GM18502 (cell line): ENCODE measurements at regions not wholly inside any gene's neighbourhood (a gene's known extent, or its start where the extent isn't known, plus 50 kb on each side); places are given as distances from the start of the nearest gene placed in this dataset.

Experiments
- ATAC-seq: cut with Tn5 transposase; IDR thresholded peaks from one replicate; pipeline ENCODE4 v1.9.1; 2021; ENCODE audit warnings: mild to moderate bottlenecking; ENCODE audit not compliant: unreplicated experiment, poor library complexity

DNA sequence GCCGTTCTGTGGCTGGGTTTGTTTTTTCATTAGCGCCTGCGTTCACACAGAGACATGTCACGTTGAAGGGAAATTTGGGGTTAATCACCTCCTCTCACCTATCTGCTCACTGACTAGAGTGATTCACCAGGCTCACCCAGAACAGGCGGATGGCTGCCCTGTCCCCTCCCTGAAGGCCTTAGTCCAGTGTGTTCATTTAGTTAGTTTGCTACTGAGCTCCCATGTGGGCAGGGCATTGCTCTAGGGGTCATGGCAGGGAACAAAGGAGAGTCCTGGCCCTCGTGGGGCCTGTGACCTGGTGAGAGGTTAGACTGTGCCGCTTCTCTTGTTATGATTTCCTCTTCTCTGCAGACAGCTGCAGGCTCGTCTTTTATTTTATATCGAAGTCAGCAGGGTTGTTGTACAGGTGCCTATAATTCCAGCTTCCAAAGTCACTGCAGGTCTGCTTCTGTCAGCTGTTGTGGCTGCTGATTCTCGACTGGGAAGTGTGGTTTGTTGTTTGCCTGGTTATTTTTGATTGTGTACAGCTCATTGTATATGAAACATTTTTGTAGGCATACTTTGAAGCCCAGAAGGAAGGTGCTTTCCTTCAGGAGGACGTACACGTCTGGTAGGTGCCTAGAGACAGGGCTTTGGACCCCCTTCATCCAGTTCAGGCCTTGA is 73.4 kb upstream of the GSE1 start:
- ATAC-seq = no peak

DNA sequence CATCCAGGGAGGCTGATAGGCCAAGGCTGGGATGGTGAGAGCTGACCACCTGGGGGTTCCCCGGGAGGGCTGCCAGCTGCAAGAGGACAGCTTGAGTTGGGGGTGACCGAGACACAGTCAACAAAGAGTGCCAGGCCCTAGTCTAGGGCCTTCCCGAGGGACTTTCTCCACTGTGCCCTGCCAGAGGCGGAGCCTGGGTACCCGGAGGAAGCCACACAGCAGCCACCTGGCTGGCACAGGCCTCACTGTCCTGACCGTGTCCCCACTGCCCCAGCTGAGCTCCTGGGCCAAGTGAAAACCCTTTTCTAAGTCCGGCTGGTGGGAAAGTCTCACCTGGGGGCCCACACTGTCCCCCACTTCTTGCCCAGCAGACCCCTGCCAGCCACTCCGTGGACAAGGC is 71.9 kb upstream of the GSE1 start:
- ATAC-seq = no peak

DNA sequence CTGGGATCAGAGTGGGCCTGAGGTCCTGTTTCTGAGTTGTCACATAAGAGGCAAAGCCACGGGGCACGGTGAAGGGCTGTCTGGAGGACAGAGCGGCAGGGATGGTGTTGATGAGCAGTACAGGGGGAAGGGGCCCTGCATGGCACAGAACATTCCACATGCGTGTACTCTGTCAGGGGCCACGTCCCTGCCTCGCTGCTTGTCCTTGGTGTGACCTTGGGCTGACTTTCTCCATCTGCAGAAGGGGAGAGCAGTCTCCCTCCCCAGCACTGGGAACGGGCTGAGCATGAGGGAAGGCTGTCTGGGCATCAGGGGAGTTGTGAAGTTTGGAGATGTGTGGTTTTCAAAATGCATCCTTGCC is 71.5 kb upstream of the GSE1 start:
- ATAC-seq = no peak

DNA sequence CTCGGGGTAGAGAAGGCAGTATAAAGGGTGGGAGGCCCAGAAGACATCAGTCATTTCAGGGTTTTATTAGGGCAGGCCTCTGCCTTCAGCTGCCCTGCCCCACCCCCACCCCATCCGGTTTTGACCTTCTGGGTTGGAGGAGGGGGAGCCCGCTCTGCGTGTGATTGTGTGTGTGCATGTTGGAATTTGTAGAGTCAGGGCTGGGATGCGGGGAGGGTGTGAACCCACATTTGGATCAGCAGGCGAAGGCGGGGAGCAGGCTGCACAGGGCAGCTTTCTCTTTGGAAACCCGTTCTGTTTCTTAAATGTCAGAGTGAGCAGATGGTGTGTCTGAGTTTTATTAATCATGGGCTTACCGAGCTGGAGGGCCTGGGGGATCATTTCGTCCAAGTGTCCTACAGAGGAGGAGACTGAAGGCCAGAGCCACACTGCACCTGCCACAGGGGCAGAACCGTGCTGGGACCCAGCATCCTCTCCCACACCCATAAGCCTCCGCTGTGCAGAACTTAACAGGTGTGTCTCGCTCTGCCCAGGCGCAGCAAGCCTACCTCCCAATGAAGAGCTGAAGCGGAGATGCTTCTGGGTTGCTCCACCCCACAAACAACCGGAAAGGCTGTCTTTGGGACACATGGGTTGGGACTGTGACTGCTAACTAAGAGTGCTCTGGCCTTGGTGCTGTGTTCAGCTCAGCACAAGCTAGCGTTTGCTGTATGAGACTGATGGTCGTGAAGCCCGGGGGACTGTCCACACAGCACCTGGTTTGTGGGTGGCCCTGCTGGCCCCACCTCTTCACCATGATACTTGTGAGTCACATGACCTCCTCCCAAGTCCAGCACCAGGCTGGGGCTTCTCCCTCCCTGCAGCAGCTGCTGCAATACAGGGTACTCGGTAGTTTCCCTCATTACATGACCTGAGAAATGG is 70.9 kb upstream of the GSE1 start:
- no peak for ATAC-seq

DNA sequence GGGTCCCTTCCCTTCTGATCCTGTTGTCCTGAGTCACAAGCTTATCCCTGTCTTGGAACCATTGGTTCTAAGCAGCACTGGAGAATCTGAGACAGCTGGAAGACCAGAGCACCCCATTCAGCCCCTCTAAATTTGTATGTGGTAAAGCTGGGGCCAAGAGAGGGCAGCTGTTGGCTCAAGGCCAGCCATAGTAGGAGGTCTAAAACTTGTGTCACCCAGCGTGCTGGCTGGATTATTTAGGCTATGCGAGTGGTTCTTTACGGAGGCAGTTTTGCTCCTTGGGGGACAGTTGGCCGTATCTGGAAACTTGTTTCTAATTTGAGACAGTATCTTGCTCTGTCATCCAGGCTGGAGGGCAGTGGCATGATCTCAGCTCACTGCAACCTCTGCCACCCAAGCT is 69.6 kb upstream of the GSE1 start:
- ATAC-seq = no peak

DNA sequence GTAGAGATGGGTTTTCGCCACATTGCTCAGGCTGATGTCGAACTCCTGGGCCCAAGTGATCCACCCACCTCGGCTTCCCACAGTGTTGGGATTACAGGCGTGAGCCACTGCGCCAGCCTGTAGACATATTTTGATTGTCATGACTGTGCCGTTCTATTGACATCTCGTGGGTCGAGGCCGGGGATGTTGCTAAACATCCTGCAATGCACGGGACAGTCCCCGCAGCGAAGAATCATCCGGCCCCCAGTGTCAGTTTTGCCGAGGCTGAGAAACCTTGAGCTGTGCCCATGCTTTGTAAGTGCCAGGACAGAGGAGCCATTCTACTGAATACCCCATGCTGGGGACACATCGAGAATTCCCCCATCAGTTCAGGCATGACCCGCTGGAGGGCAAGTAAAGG is 69.1 kb upstream of the GSE1 start:
- no peak for ATAC-seq

DNA sequence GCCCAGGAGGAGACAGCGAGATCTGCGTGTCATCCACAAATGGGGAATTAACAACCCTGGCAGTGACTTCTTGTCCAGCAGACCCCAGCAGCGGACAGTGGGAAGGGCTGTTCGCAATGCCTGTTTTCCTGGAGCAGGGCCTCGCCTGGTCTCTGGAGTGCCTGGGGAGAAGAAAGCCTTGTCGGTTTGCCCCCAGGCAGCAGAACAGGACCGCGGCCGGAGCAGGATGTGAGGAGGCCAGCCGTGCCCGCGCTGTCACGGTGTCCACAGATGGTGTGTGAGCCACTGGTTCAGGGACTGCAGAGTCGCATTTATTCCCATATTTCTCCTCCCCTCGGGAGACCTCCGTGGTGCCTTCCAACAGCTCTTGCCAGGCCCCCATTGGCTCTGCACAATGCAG is 68.5 kb upstream of the GSE1 start:
- no peak for ATAC-seq

DNA sequence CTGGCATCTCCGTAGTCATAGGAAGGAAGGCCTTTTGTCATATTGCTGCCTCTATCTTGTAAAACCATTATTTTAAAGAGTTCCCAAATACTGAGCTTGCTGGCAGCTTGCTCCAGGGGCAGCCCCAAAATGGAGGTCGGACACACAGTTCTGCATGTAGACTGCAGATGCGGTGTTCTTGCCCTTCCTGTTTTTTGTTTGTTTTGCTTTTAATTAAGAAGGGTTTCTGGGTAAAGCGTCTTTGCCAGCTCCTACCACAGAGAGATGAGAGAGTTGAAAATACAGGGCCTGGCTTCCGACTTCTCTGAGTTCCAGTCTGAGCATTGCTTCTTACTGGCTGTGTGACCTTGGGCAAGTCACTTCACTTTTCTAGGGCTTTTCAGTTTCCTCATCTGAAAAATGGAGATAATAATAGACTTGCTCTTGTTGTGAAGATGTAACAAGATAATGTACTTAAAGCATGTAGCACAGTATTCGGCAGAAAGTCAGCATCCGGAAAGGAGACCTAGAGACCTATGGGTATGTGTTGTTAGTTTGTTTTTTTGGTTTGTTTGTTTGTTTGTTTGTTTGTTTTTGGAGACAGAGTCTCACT is 67.8 kb upstream of the GSE1 start:
- no peak for ATAC-seq

DNA sequence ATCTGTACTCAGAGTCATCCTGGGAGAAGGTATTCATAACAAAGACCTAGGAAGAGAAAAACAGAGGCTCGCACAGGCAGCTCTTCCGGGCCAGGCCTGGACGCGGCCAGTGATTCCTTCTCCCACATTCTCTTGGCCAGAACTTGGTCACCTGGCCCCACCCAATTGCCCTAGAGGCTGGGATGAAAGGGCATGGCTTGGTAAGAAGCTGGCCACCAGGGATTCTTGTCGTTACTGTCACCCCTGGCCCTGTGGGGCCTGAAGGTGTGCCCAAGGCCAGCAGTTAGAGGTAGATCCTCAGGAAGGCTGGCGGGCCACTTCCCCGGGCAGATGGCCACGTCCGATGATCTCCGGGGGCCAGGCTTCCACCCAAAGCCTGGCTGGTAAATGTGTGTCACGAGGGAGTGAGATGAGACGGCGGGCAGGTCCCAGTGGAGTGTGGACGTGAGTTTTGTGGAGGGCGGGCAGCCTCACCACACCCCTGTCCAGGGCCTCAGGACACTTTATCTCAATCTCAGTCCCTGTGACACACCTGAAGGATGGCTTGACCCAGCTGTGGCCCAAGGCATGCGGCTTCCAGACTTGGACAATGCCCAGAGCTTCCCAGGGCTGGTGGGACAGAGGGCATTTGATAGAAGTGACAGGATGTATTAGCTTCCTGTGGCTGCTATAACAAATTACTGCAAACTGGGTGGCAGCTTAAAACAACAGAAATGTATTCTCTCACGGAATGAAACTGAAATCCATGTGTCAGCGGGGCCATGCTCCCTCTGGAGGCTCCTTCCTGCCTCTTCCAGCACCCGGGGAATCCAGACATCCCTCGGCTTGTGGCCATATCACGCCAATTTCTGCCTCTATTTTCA is 66.3 kb upstream of the GSE1 start:
- no peak for ATAC-seq

DNA sequence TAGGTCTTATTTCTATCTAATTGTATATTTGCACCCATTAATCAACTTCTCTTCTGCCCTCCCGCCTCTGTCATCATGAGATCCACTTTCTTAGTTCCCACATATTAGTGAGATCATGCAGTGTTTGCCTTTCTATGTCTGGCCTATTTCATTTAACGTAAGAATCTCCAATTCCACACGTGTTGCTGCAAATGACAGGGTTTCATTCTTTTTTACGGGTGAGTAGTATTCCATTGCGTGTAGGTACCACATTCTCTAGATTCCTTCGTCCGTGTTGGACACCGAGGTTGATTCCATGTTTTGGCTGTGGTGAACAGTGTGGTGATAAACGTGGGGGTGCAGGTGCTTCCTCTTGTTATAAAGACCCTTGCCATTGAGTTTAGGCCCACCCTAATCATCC is 64.7 kb upstream of the GSE1 start:
- no peak for ATAC-seq

DNA sequence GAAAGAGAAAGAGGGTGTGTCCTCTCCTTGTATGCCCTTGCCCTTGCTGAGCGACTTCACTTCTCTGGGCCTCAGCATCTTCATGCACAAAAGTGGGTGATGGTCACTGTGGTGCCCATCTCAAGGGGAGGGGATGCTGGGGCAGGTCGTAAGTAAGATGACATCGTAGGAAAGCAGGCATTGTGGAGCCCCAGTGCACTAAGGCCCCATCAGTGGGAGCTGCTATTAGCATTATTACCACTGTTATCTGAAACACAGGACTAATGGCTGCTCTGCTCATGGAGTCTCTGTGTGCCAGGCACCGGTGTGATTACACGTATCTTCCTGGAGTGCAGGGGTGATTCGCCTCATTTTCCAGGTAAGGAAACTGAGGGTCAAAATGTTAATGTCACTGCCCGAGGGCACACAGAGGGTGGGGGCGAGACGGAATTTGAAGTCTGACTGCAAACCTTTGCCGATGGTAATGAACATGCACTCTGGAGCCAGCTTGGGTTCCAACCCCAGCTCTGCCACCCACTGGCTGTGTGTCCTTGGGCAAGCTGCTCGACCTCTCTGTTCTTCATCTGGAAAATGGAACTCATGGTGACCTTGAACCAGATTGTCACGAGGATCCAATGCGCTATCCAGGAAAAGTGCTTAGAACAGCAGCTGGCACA is 63.2 kb upstream of the GSE1 start:
- no peak for ATAC-seq

DNA sequence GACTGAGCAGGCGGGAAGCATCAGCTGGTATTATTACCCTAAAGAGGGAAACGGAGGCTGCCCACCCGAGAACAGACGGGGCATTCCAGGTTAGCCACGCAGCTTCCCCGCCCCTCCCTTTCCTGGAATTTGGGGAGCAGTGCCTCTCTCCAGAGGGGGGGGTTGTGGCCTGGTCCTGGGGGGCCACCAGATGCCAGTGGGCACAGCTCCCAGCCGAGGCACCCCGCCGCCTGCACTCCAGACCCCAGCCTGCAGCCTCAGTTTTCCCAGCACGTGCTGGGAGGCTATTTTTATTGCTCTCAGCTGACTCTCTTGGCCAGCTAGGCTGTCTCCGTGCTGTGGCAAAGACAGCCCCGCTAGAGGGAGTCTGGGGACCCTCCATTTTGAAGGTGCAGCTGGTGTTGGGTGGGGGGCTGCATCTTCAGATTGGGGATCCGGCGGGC is 62.7 kb upstream of the GSE1 start:
- no peak for ATAC-seq

DNA sequence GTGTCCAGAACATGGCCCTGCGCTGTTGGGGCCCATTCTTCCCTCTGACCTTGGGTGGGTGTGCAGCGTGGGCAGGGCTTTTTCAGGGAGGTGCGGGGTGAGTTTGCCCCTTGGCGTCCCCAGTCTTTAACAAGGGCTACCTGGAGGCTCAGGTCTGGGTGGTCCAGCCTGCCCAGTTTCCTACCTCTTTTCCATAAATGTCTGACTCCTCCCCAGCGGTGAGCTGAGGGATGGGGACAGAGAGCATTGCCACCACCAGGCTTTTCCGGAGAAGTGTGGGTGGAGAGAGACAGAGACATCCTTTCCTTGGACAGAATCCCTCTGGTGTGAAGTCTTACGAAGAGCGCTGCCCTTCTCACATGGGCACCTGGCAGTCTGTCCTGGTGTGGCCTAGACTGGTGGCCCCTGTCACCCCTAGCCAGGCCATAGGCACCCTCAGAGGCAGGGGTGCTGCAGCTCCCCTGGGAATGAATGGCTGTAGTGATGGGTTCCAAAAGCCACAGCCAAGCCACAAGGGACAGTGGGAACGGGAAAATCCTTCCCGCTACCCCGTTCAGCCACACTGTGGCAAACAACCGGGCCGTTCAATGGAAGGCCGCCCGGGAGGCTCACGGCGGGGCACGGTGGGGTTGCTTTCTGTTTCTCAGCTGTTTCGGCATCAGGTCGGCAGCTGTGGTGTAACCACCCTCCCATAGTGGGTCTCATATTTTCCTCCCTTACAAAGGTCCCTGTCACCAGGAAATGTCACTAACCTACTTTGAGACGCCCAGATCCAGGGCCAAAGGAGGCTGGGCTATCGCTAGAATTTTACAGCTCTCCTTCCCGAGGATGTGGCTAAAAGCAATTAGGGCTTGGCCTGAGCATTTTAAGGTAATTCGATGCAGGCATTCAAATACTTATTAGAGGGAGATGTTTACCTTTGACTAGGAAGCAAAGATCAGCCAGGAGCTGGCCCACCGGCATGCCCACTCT is 61.9 kb upstream of the GSE1 start:
- ATAC-seq = no peak

DNA sequence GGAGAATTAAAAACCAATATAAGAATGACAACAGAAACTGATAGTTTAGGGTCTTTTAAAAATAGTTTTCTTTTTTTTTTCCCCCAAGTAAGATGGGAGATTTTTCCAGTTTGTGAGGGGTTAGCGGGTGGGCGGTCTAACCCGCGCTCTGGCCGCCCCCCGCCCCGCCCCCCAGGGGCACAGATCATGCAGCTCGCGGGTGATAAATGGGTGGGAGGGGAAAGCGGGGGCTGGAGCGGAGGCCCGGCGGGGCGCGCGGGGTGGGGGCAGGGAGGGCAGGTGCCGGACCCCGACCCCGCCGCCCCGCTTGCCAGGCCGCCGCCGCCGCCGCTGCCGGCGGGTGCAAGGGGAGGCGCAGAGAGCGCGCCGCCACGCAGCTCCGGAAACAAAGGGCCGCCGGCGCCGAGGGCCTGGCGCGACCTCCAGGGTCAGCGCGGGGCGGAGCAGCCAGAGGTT is 60.1 kb upstream of the GSE1 start:
- ATAC-seq = peak; percentile 32

DNA sequence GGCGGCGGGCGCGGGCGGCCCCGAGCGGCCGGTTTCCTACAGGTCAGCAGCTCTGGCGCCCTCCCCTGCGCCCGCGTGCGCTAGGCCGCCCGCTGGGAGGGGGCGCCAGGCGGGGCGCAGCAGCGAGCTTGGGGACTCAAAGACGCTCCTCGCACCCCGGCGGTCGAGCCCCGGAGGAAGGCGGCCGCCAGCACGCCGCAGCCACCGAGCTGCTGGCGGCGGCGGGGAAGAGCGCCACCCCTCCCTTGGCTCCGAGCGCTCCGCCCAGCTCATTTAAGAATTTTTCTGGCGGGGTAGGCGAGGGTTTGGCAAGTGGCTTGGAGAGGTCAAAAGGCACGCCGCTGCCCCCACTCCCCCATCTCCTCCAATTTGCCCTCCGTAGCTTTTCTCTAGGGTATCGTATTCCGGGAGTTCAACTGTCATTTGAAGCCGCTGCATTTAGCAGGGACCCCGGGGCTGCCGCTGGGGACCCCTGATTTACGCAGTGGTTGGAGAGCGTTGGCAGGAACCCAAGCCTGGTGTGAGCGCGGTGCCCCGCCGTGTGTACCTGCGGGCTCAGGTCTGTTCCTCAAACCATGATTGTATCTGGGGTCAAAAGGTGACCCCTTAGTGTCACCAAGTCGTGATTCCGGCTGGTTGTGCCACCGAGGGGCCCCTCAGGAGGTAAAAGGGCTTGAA is 59.5 kb upstream of the GSE1 start:
- ATAC-seq = peak; percentile 28

DNA sequence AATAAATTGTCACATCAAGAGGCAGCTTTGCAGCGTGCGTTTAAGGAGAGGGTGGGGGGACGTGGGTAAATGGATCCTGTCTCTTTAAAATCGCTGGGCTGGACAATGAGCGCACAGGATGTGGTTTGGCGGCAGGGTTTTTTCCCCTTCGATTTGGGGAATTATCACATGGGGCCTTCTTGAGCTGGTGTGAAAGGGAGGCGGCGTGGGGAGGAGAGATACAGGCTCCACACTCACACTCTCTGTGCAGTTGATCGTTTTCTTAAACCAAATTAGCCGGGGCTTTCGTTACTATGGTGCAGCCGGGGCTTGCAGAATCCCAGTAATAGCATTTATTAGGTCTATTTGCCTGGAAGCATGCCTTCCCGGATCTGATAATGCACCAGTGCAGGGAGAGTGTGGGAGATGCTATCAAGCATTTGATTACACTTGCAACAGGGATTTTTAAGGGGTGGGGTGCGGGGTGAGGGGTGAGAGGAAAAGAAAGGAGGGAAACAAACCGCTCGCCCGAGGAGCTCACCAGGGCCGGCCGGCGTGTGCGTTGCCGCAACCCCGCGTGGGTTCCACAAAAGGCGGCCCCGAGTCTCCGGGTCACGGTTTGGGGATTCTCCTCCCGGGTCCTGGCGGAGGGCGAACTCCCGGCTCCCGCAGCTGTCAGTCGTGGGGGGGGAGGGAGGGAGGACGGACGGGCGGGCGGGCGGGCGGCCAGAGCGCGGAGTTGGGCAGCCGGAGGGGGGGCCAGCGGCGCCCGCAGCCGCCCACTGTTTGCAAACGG is 58.8 kb upstream of the GSE1 start:
- peak; percentile 49 for ATAC-seq

DNA sequence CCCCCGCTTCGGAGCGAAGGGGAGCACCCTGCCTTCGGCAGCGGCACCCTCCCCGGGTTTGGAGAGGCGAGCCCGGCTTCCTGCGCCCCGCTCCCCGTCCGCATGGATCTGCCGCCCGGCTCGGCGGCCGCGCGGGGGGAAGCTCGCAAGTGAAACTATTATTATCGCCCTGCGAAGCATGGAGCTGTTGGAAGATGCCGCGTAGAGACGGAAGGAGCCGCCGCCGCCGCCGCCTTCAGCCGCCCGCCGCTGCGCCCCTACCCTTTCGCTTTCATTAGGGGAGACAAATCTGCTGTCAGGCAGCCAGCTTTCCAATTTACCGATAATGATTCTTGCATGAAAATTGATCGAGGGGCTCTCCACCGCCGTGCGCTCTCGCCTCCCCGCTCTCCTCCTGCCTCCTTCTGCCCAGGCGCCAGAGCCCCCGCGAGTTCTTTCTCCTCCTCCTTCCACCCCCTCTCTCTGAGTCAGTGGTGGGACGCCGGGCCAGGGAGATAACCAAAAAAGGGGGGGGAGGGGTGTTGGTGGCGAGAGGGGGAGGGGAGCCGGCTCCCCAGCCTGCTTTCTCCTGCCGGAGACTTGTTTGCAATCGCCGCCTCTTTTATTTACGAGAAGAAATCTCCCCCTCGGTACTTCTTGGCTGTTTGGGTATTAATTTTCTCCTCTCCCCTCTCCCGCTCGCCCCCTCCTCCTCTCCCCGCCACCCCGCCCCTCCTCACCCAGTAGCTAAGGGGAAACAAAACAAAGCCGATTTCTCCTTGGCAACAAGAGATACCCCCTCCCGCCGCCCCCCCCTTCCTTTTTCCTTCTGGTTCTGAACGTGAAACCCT is 58.0 kb upstream of the GSE1 start:
- no peak for ATAC-seq
